ENCODE measurements at regions not wholly inside any gene's neighbourhood (a gene's known extent, or its start where the extent isn't known, plus 50 kb on each side); places are given as distances from the start of the nearest gene placed in this dataset.
"Not testable (repeated sequence)": the region's sequence is repeated elsewhere in the genome, so short reads cannot be mapped to it uniquely, and the experiment has no call there.

DNA sequence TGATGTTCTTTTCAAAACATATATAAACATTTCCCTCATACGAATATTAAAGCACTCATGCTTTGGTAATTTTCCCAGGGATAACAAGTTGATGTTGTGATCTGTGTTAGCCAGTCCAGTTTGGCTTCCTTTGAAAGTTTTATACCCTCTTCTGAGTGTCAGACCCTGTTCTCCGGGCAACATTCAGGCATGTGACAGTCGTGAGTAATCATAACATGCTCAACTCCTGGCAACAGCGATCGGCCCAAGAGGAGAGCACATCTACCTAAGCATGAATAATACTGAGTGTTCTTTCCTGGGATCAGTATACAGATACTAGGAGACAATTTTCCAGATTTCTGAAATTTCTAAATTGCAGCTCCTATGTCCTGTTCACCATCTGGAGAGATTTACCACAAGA, 1086.4 kb downstream of the CDH8 start:
- no peak overlapping the region for H3K4me3 ChIP-seq (ENCODE audit: low read length)
- no peaks in the 10 kb centered on the region for H4K20me1 ChIP-seq (ENCODE audit: low read length)
- POLR2A ChIA-PET (ENCODE audit: unreplicated experiment) = no interaction called here
- no peak overlapping the region for H3K4me2 ChIP-seq (ENCODE audit: low read length)
- no peak overlapping the region for H3K27ac ChIP-seq (ENCODE audit: low read length)
- H3F3A ChIP-seq (ENCODE audit: low read length, unreplicated experiment) = no peaks in the 10 kb centered on the region
- H3K9ac ChIP-seq (ENCODE audit: low read length) = no peak overlapping the region
- H3K36me3 ChIP-seq (ENCODE audit: low read depth, low read length) = no peaks in the 10 kb centered on the region
- H2AFZ ChIP-seq (ENCODE audit: low read length) = no peak overlapping the region
- CTCF ChIA-PET = no interaction called here
- no peaks in the 10 kb centered on the region for H3K27me3 ChIP-seq (ENCODE audit: low read length)
- H3K79me2 ChIP-seq (ENCODE audit: low read length) = no peaks in the 10 kb centered on the region
- no peaks in the 10 kb centered on the region for H3K9me2 ChIP-seq (replicated peaks; ENCODE audit: low read length)
- TF ChIP-seq EZH2phosphoT487 (IDR thresholded peaks at IDR 0.05; ENCODE audit: borderline replicate concordance, low read length) (no peak), EZH2 (IDR thresholded peaks at IDR 0.05; ENCODE audit: low read length, unreplicated experiment) (no peak)
- TF ChIP-seq, protein P1, sequence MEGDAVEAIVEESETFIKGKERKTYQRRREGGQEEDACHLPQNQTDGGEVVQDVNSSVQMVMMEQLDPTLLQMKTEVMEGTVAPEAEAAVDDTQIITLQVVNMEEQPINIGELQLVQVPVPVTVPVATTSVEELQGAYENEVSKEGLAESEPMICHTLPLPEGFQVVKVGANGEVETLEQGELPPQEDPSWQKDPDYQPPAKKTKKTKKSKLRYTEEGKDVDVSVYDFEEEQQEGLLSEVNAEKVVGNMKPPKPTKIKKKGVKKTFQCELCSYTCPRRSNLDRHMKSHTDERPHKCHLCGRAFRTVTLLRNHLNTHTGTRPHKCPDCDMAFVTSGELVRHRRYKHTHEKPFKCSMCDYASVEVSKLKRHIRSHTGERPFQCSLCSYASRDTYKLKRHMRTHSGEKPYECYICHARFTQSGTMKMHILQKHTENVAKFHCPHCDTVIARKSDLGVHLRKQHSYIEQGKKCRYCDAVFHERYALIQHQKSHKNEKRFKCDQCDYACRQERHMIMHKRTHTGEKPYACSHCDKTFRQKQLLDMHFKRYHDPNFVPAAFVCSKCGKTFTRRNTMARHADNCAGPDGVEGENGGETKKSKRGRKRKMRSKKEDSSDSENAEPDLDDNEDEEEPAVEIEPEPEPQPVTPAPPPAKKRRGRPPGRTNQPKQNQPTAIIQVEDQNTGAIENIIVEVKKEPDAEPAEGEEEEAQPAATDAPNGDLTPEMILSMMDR (conservative IDR thresholded peaks at IDR 0.05; ENCODE audit: low read depth, low read length) = no peak
- intact Hi-C loops (cut with micrococcal nuclease) = no loop called here
- no TSS peak for BruUV-seq (replicated peaks)
- no peaks in the 10 kb centered on the region for H3K4me1 ChIP-seq (ENCODE audit: insufficient read depth, low read length)
- DNase-seq (no peak), ATAC-seq (no peak)
- H3K9me3 ChIP-seq (ENCODE audit: low read length) = no peaks in the 10 kb centered on the region

DNA sequence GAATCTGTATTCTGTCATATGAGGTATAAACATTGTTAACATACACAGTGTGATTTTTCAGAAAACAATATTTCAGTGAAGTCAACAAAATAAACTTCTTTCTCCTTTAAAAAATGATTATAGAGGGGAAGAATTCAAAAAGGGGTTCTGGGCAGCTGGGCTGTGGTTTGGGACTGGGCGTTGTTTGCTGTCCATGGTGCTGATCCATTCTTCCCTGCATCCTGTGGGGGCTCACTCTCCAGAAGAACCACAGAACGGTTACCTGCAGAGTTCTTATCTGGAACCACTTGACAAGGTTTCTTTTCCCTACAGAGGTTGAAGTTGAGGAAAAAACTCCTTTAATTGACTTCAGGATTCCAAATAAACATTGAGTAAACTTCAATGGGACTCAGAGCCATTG, 1091.0 kb downstream of the CDH8 start:
- DNase-seq (peak; percentile 1), ATAC-seq (no peak)
- no peak overlapping the region for H2AFZ ChIP-seq (ENCODE audit: low read length)
- H3K9me2 ChIP-seq (replicated peaks; ENCODE audit: low read length) = no peaks in the 10 kb centered on the region
- no peaks in the 10 kb centered on the region for H3K4me1 ChIP-seq (ENCODE audit: insufficient read depth, low read length)
- H3K9me3 ChIP-seq (ENCODE audit: low read length) = no peaks in the 10 kb centered on the region
- ChIA-PET CTCF (no interaction called here), POLR2A (ENCODE audit: unreplicated experiment) (no interaction called here)
- no peaks in the 10 kb centered on the region for H3K27me3 ChIP-seq (ENCODE audit: low read length)
- no peak overlapping the region for H3K9ac ChIP-seq (ENCODE audit: low read length)
- TF ChIP-seq EZH2 (IDR thresholded peaks at IDR 0.05; ENCODE audit: low read length, unreplicated experiment) = no peak
- TF ChIP-seq, protein P1 (conservative IDR thresholded peaks at IDR 0.05; ENCODE audit: low read depth, low read length) = no peak
- no peak for TF ChIP-seq EZH2phosphoT487 (IDR thresholded peaks at IDR 0.05; ENCODE audit: borderline replicate concordance, low read length)
- H3K4me2 ChIP-seq (ENCODE audit: low read length) = no peak overlapping the region
- intact Hi-C loops (cut with micrococcal nuclease) = no loop called here
- H3K79me2 ChIP-seq (ENCODE audit: low read length) = no peaks in the 10 kb centered on the region
- H3K4me3 ChIP-seq (ENCODE audit: low read length) = no peak overlapping the region
- H3K27ac ChIP-seq (ENCODE audit: low read length) = no peak overlapping the region
- no peaks in the 10 kb centered on the region for H3F3A ChIP-seq (ENCODE audit: low read length, unreplicated experiment)
- H3K36me3 ChIP-seq (ENCODE audit: low read depth, low read length) = no peaks in the 10 kb centered on the region
- no peaks in the 10 kb centered on the region for H4K20me1 ChIP-seq (ENCODE audit: low read length)
- BruUV-seq (replicated peaks) = no TSS peak

DNA sequence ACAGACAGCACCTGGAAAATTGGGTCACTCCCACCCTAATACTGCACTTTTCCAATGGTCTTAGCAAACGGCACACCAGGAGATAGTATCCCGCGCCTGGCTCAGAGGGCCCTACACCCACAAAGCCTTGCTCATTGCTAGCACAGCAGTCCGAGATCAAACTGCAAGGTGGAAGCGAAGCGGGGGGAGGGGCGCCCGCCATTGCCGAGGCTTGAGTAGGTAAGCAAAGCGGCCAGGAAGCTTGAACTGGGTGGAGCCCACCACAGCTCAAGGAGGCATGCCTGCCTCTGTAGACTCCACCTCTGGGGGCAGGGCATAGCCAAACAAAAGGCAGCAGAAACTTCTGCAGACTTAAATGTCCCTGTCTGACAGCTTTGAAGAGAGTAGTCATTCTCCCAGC, 1100.0 kb downstream of the CDH8 start:
- H3K27me3 ChIP-seq (ENCODE audit: low read length); ATAC-seq; H3K4me2 ChIP-seq (ENCODE audit: low read length); H3K9me2 ChIP-seq (replicated peaks; ENCODE audit: low read length); DNase-seq; H3K9ac ChIP-seq (ENCODE audit: low read length); H4K20me1 ChIP-seq (ENCODE audit: low read length); H3K4me3 ChIP-seq (ENCODE audit: low read length); POLR2A ChIA-PET (ENCODE audit: unreplicated experiment); H3F3A ChIP-seq (ENCODE audit: low read length, unreplicated experiment); BruUV-seq (replicated peaks); H3K36me3 ChIP-seq (ENCODE audit: low read depth, low read length); intact Hi-C loops (cut with micrococcal nuclease); CTCF ChIA-PET; H2AFZ ChIP-seq (ENCODE audit: low read length); H3K9me3 ChIP-seq (ENCODE audit: low read length); H3K27ac ChIP-seq (ENCODE audit: low read length); H3K79me2 ChIP-seq (ENCODE audit: low read length); H3K4me1 ChIP-seq (ENCODE audit: insufficient read depth, low read length): not testable (repeated sequence)

Measured in PC-3 (cell line).